ENCODE measurements at regions not wholly inside any gene's neighbourhood (a gene's known extent, or its start where the extent isn't known, plus 50 kb on each side); places are given as distances from the start of the nearest gene placed in this dataset.

DNA sequence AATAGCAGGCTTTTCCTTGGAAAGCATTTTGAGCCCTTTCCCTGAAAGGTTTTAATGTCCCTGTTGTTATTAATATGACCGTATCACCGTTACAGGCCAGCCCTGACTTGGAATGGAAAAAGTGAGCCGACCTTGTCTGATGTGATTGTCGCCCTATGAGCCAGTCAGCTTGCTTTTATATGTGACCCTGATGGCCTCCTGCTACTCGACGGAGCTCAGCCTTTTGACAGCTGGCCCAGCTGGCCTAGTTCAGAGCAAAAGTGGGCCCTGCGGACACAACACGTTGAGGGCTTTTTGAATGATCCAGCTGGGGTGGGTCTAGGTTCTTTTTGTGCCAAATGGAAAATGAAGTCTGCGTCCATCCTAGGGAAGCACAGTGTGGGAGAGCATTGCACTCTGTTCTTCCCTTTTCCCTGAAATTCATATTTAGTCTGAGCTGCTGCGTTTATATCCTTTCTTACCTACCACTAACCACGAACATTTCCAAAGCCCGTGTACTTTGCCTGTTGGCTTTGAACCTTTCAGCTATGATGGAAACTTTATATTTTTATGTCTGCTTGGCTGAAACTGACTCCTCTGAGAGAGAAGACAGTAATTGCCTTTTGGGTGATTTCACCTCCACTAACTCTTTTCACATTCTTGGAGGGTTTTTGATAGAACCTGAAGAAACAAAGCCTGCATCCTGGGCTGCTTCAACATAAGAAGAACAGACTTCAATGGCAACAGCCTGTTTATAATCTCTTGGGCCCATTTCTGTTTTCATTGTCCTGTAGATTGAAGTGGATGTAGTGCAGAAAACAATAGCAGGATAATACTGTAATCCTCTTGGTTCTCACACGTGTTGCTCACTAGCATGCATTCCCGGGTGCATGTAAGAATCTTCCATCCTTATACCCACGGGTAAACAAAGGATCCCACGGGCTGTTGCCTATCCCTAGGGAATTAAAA, 121.8 kb upstream of the HDGFL1 start:
- Histone ChIP-seq H3K4me1 (peaks cover 4% of the 10 kb centered on the region), H3K27me3 (no peaks in the 10 kb centered on the region), H3K9me3 (no peaks in the 10 kb centered on the region), H3K4me3 (no peak overlapping the region), H3K36me3 (no peaks in the 10 kb centered on the region), H3K27ac (no peak overlapping the region)
- DNase-seq (no peak), ATAC-seq (no peak)
- TF ChIP-seq, protein P1, sequence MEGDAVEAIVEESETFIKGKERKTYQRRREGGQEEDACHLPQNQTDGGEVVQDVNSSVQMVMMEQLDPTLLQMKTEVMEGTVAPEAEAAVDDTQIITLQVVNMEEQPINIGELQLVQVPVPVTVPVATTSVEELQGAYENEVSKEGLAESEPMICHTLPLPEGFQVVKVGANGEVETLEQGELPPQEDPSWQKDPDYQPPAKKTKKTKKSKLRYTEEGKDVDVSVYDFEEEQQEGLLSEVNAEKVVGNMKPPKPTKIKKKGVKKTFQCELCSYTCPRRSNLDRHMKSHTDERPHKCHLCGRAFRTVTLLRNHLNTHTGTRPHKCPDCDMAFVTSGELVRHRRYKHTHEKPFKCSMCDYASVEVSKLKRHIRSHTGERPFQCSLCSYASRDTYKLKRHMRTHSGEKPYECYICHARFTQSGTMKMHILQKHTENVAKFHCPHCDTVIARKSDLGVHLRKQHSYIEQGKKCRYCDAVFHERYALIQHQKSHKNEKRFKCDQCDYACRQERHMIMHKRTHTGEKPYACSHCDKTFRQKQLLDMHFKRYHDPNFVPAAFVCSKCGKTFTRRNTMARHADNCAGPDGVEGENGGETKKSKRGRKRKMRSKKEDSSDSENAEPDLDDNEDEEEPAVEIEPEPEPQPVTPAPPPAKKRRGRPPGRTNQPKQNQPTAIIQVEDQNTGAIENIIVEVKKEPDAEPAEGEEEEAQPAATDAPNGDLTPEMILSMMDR (IDR thresholded peaks at IDR 0.05), result no peak
- intact Hi-C loops (cut with DNase I), result no loop called here

DNA sequence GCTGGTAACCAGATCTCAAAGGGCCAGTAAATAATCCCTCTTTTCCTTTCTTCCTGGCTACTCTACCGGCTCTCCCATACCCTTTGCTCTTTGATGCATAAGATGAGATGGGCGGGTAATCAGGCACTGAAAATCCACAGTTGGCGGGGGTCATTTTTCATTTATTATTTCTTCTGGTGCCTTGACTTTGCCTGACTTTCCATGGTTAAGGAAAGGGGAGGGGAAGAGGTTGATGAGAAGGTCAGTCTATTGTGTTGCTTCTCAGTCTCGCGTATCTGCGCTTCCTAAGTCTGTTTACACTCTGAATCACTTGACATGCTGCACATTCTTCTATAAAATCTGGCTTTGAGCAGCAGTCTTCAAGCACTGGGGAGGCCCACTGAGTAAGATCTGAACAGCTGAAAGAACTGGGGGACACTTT, 121.1 kb upstream of the HDGFL1 start:
- TF ChIP-seq, protein P1 (IDR thresholded peaks at IDR 0.05), result no peak
- intact Hi-C loops (cut with DNase I), result no loop called here

DNA sequence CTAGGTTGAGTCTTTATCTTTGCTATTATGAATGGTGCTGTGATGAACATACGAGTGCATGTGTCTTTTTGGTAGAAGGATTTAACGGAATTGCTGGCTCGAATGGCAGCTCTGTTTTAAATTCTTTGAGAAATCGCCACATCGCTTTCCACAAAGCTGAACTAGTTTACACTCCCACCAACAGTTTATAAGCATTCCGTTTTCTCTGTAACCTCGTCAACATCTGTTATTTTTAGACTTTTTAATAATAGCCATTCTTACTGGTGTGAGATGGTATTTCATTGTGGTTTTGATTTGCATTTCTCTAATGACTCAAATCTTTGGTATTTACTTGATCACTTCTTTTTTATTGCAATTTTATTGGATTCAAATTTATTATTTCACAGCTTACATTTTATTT, 117.4 kb upstream of the HDGFL1 start:
- H3K9me3 ChIP-seq, result no peaks in the 10 kb centered on the region
- intact Hi-C loops (cut with DNase I), result no loop called here
- ATAC-seq (no peak), DNase-seq (no peak)
- H3K4me1 ChIP-seq, result no peaks in the 10 kb centered on the region
- H3K36me3 ChIP-seq, result no peaks in the 10 kb centered on the region
- TF ChIP-seq, protein P1 (IDR thresholded peaks at IDR 0.05), result no peak
- H3K27me3 ChIP-seq, result no peaks in the 10 kb centered on the region
- H3K27ac ChIP-seq, result no peak overlapping the region
- H3K4me3 ChIP-seq, result no peak overlapping the region

More for the DNA sequence above, 121.1 kb upstream of the HDGFL1 start:
- H3K27me3 ChIP-seq, result no peaks in the 10 kb centered on the region
- H3K9me3 ChIP-seq, result no peaks in the 10 kb centered on the region
- no peaks in the 10 kb centered on the region for H3K36me3 ChIP-seq
- no peak overlapping the region for H3K4me3 ChIP-seq
- peaks cover 4% of the 10 kb centered on the region for H3K4me1 ChIP-seq
- DNase-seq (no peak), ATAC-seq (peak; percentile 65)
- H3K27ac ChIP-seq, result no peak overlapping the region

DNA sequence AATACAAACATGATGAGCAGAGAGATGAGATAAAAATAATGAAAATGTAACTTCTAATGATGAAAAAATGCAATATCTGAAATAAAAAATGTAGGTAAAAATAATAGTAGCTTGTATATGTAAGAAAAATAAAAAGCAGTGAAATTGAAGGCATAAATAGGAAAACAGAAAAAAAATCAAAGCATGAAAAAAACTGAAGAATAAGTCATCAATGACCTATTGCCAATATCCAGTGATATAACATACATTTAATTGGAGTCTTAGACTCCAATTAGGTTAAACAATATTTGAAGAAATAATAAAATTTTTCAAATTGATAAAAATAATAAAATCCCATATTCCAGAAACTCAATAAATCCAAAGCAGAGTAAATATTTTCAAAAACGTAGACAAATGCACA, 114.0 kb upstream of the HDGFL1 start:
- intact Hi-C loops (cut with DNase I), result no loop called here

DNA sequence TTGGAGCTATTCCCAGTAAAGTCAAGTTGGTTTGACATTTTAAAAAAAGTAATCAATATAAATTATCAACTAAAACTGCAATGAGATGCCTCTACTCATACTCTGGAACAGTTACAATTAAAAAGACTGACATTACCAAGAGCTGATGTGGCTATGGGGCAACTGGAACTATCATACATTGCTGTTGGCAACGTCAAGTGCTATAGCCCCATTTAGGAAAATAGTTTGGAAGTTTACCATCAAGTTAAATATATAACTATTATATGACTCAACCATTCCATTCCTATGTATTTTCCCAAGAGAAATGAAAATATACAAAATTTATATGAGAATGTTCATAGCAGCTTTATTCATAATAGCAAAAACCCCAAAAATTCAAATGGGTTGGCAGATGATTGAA, 111.4 kb upstream of the HDGFL1 start:
- ATAC-seq, result no peak
- TF ChIP-seq, protein P1 (IDR thresholded peaks at IDR 0.05), result no peak
- no peak for DNase-seq

More for the DNA sequence above, 114.0 kb upstream of the HDGFL1 start:
- TF ChIP-seq, protein P1 (IDR thresholded peaks at IDR 0.05), result no peak
- Histone ChIP-seq H3K9me3 (no peaks in the 10 kb centered on the region), H3K4me3 (no peak overlapping the region), H3K4me1 (no peaks in the 10 kb centered on the region), H3K27ac (no peak overlapping the region), H3K27me3 (no peaks in the 10 kb centered on the region), H3K36me3 (no peaks in the 10 kb centered on the region)
- no peak for ATAC-seq
- DNase-seq, result no peak

More for the DNA sequence above, 111.4 kb upstream of the HDGFL1 start:
- intact Hi-C loops (cut with DNase I), result no loop called here
- Histone ChIP-seq H3K4me1 (no peaks in the 10 kb centered on the region), H3K4me3 (no peak overlapping the region), H3K9me3 (no peaks in the 10 kb centered on the region), H3K27me3 (no peaks in the 10 kb centered on the region), H3K36me3 (no peaks in the 10 kb centered on the region), H3K27ac (no peak overlapping the region)
